GM12878 (cell line): ENCODE measurements at regions not wholly inside any gene's neighbourhood (a gene's known extent, or its start where the extent isn't known, plus 50 kb on each side); places are given as distances from the start of the nearest gene placed in this dataset.

ENCODE experiments used
- ATAC-seq: fragments of 200-7000 bp; cut with Tn5 transposase; 3 replicates; pipeline ENCODE4 v1.9.1; 2020; ENCODE audit warnings: mild to moderate bottlenecking, moderate library complexity
- BruUV-seq: library from RNA; stranded (reverse); fragments of 400-500 nt; replicated peaks from 2 replicates; lab custom pipeline; 2021; lab: Mats Ljungman, UMichigan
- CTCF ChIA-PET: fragments of 300-600 bp; sonication (Branson Sonifier 250); formaldehyde crosslinking; extraction: SDS; loops from one replicate; lab custom pipeline; 2021; ENCODE audit warnings: inconsistent platforms; lab: Yijun Ruan, JAX
- POLR2A ChIA-PET: fragments of 350-600 bp; formaldehyde crosslinking; extraction: SDS; loops from one replicate; lab custom pipeline; 2021; ENCODE audit warnings: inconsistent platforms; lab: Charles Lee
- RAD21 ChIA-PET: fragments of 300-600 bp; sonication (Branson Sonifier 250); formaldehyde crosslinking; loops from one replicate; lab custom pipeline; 2023; ENCODE audit warnings: antibody characterized with exemption; ENCODE audit not compliant: unreplicated experiment; lab: Charles Lee
- SMC1A ChIA-PET: fragments of 300-600 bp; sonication (Branson Sonifier 250); formaldehyde crosslinking; loops from one replicate; lab custom pipeline; 2023; ENCODE audit not compliant: unreplicated experiment, uncharacterized antibody; lab: Charles Lee
- DNase-seq: peaks from one replicate; pipeline ENCODE4 v3.0.0-alpha.2; 2011; ENCODE audit warnings: low read depth, low spot score
- FAIRE-seq: peaks from 3 replicates; lab custom pipeline; 2011; peaks lifted over from hg19 to GRCh38; lab: Jason Lieb, UNC
- H2AFZ ChIP-seq: 2 replicates; pipeline ENCODE4 v1.6.0; 2011; ENCODE audit warnings: low read depth, low read length, control low read depth; ENCODE audit not compliant: control insufficient read depth
- H3K27ac ChIP-seq: 2 replicates; pipeline ENCODE4 v1.5.1; 2011; ENCODE audit warnings: control low read depth; ENCODE audit not compliant: control insufficient read depth, insufficient read depth
- H3K27me3 ChIP-seq, 2 experiments: replicated peaks in 1 of 2; 2 replicates each; pipeline versions ENCODE4 v1.6.0 to v1.6.1; 2011; ENCODE audit warnings: low read length in 1 of 2; ENCODE audit not compliant: control insufficient read depth in 2 of 2, insufficient read depth in 2 of 2
- H3K36me3 ChIP-seq, 2 experiments: 2 replicates each; pipeline ENCODE4 v1.5.1; 2011; ENCODE audit warnings: low read length in 1 of 2; ENCODE audit not compliant: control insufficient read depth in 2 of 2, insufficient read depth in 2 of 2
- H3K4me1 ChIP-seq: 2 replicates; pipeline ENCODE4 v1.6.1; 2011; ENCODE audit warnings: mild to moderate bottlenecking, low read length, moderate library complexity, mixed read lengths; ENCODE audit not compliant: control insufficient read depth, insufficient read depth
- H3K4me2 ChIP-seq: 2 replicates; pipeline ENCODE4 v1.6.0; 2011; ENCODE audit warnings: control low read depth; ENCODE audit not compliant: control insufficient read depth, insufficient read depth
- H3K4me3 ChIP-seq: fragments of 200-600 bp; sonication (generic); 2 replicates; pipeline ENCODE4 v1.5.1; 2016
- H3K79me2 ChIP-seq: 2 replicates; pipeline ENCODE4 v1.6.0; 2011; ENCODE audit warnings: low read length; ENCODE audit not compliant: control insufficient read depth, insufficient read depth
- H3K9ac ChIP-seq: 2 replicates; pipeline ENCODE4 v1.8.0; 2011; ENCODE audit warnings: low read length, control low read depth, mixed read lengths; ENCODE audit not compliant: control insufficient read depth, insufficient read depth
- H3K9me3 ChIP-seq: replicated peaks from 3 replicates; pipeline ENCODE4 v1.5.1; 2011; ENCODE audit warnings: mild to moderate bottlenecking, low read length; ENCODE audit not compliant: control insufficient read depth, insufficient read depth
- H4K20me1 ChIP-seq: 2 replicates; pipeline ENCODE4 v1.6.0; 2011; ENCODE audit not compliant: control insufficient read depth, insufficient read depth
- JUNB ChIP-seq: IDR thresholded peaks from 2 replicates; pipeline ENCODE4 v1.6.1; 2016; ENCODE audit warnings: antibody characterized with exemption, mild to moderate bottlenecking
- KDM1A ChIP-seq: fragments of 200-600 bp; sonication (generic); IDR thresholded peaks from 2 replicates; pipeline ENCODE4 v1.6.1; 2016; ENCODE audit warnings: borderline replicate concordance
- NFXL1 ChIP-seq: fragments of 450-650 bp; IDR thresholded peaks from 2 replicates; pipeline ENCODE4 v1.6.1; 2017; ENCODE audit warnings: antibody characterized with exemption, mild to moderate bottlenecking, borderline replicate concordance
- NR2C1 ChIP-seq: fragments of 450-650 bp; IDR thresholded peaks from 2 replicates; pipeline ENCODE4 v1.6.1; 2017; ENCODE audit warnings: antibody characterized with exemption, mild to moderate bottlenecking, moderate library complexity
- NR2C2 ChIP-seq: IDR thresholded peaks from 2 replicates; pipeline ENCODE4 v1.6.1; 2011; ENCODE audit warnings: borderline replicate concordance, low read depth; ENCODE audit not compliant: control insufficient read depth, insufficient read length
- SMC3 ChIP-seq: IDR thresholded peaks from 2 replicates; pipeline ENCODE4 v1.6.1; 2011; ENCODE audit warnings: low read length, improper control_type of control experiment, borderline replicate concordance
- ZBTB11 ChIP-seq: fragments of 450-650 bp; formaldehyde crosslinking; IDR thresholded peaks from 2 replicates; pipeline ENCODE4 v1.5.0; 2022; ENCODE audit warnings: mild to moderate bottlenecking, missing genetic modification characterization
- ZNF24 ChIP-seq: fragments of 450-650 bp; IDR thresholded peaks from 2 replicates; pipeline ENCODE4 v1.6.1; 2017; ENCODE audit warnings: antibody characterized with exemption, mild to moderate bottlenecking
- WGBS: methylation state at CpG from one replicate; pipeline ENCODE4 v1.1.6; 2016; ENCODE audit warnings: low lambda C conversion rate; ENCODE audit not compliant: insufficient replicate concordance, insufficient coverage; ENCODE audit errors: missing lambda C conversion rate; 5-methylcytosine and 5-hydroxymethylcytosine counted together
- in situ Hi-C: fragments of 300-500 bp; cut with MboI; formaldehyde crosslinking; loops from 9 replicates; pipeline ENCODE4 v1.14.3; 2018; ENCODE audit warnings: mixed read lengths
- intact Hi-C: fragments of 100-400 bp; cut with micrococcal nuclease; formaldehyde crosslinking; loops from one replicate; pipeline ENCODE4 v1.14.2; 2022; ENCODE audit not compliant: unreplicated experiment

GRCh38 chr15:29456255-29456654, 186.6 kb upstream of the NSMCE3 start:
- in situ Hi-C loops = no loop called here
- Histone ChIP-seq H2AFZ (no peak overlapping the region), H3K79me2 (no peaks in the 10 kb centered on the region), H3K27me3 (no peaks in the 10 kb centered on the region), H3K4me1 (no peaks in the 10 kb centered on the region), H3K9me3 (no peaks in the 10 kb centered on the region), H3K4me3 (no peak overlapping the region), H3K36me3 (no peaks in the 10 kb centered on the region), H3K4me2 (no peak overlapping the region), H3K9ac (no peak overlapping the region), H3K27ac (no peak overlapping the region), H4K20me1 (no peaks in the 10 kb centered on the region)
- no TSS peak for BruUV-seq
- ATAC-seq = peak; percentile 61
- TF ChIP-seq ZBTB11 (CRISPR knock-in tag) (no peak), JUNB (peak; percentile 20; the same call in 1 of the 2 replicates)
- RAD21 ChIA-PET = no interaction called here
- FAIRE-seq = no peak
- CTCF ChIA-PET = no interaction called here
- POLR2A ChIA-PET = no interaction called here
- SMC1A ChIA-PET = no interaction called here
- no peak for DNase-seq
- intact Hi-C loops = no loop called here
- WGBS = 48% methylated on average over 4 of the region's 4 CpGs

GRCh38 chr15:29455530-29455929, 185.9 kb upstream of the NSMCE3 start:
- H3K9me3 ChIP-seq = no peaks in the 10 kb centered on the region
- intact Hi-C loops (no loop called here), in situ Hi-C loops (no loop called here)
- H2AFZ ChIP-seq = no peak overlapping the region
- H3K27ac ChIP-seq = no peak overlapping the region
- ChIA-PET RAD21 (no interaction called here), POLR2A (no interaction called here), CTCF (no interaction called here), SMC1A (no interaction called here)
- H3K4me1 ChIP-seq = no peaks in the 10 kb centered on the region
- no peaks in the 10 kb centered on the region for H3K79me2 ChIP-seq
- H3K36me3 ChIP-seq = no peaks in the 10 kb centered on the region
- H4K20me1 ChIP-seq = no peaks in the 10 kb centered on the region
- H3K27me3 ChIP-seq = no peaks in the 10 kb centered on the region
- FAIRE-seq (no peak), ATAC-seq (no peak), DNase-seq (no peak)
- TF ChIP-seq KDM1A = no peak
- TF ChIP-seq NR2C2 = no peak
- TF ChIP-seq NR2C1 = no peak
- no peak for TF ChIP-seq SMC3
- TF ChIP-seq NFXL1 = no peak
- no peak for TF ChIP-seq ZNF24
- no peak overlapping the region for H3K4me3 ChIP-seq
- BruUV-seq = no TSS peak
- no peak overlapping the region for H3K9ac ChIP-seq
- 16% methylated on average over 4 of the region's 4 CpGs for WGBS
- H3K4me2 ChIP-seq = no peak overlapping the region
